ENCODE measurements at regions not wholly inside any gene's neighbourhood (a gene's known extent, or its start where the extent isn't known, plus 50 kb on each side); places are given as distances from the start of the nearest gene placed in this dataset.
A peak's percentile ranks its signal among the peaks of the same experiment; 100 is the strongest.

DNA sequence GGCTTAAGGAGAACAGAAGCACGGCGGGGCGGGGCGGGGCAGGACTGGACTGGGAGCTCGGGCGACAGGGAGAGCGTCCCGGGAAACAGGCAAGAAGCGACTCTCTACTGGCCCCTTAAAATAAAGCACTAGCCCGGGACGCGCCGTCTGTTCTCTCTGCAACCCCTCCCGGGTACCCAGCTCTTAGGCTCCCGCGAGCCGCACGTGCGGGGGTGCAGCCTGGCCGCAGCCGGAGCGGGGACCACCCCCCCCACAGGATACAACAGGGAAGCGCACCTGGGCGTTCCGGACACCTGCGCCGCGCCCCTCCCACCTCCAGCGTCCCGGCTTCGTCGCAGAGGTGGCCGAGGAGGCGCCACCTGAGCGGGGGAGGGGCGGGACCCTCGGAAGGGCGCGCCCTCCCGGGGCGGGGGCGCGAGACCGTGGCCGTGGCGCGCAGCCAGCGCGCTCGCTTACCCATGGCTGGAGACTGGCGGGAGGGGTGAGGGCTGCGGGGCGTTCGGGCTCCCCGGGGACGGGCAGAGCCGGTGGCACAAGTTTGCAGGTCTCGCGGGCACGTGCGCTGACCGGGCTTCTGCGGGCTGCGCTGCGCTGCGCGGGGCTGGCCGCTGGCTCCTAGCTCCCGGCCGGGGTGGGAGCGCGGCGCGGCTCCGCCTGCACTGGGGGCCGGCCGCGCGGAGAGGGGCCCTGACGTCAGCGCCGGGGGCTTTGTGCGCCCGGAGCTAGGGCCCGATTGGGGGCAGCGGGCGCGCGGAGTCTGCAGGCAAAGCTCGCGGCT lies 91.5 kb downstream of the GEMIN8 start:
- Histone ChIP-seq H3K9ac (no peak overlapping the region), H3K9me2 (no peaks in the 10 kb centered on the region), H4K20me1 (ENCODE audit: insufficient read depth) (no peaks in the 10 kb centered on the region), H3K4me1 (ENCODE audit: control insufficient read depth in 1 of 2, insufficient read depth in 2 of 2, low read depth in 1 of 2, low read length in 1 of 2) (peaks cover 0 to 5% of the 10 kb centered on the region in 2 experiments; a peak in 1 of 4 replicates), H3K27me3 (ENCODE audit: insufficient read depth) (peaks cover 37% of the 10 kb centered on the region), H3K9me3 (no peaks in the 10 kb centered on the region), H2AFZ (ENCODE audit: low read depth) (no peak overlapping the region), H3K4me2 (peak overlapping the region; percentile 78), H3K79me2 (ENCODE audit: insufficient read depth) (no peaks in the 10 kb centered on the region), H3K36me3 (replicated peaks in 1 of 2; ENCODE audit: control insufficient read depth in 1 of 2, insufficient read depth in 2 of 2, low read length in 1 of 2) (no peaks in the 10 kb centered on the region), H3F3A (replicated peaks; ENCODE audit: insufficient read depth) (no peaks in the 10 kb centered on the region), H3K27ac (ENCODE audit: low read depth in 2 of 2, low read length in 1 of 2) (no peak overlapping the region), H3K4me3 (ENCODE audit: low read depth in 2 of 2, low read length in 1 of 2) (peak overlapping the region; percentile 35 to 46)
- 2% methylated on average over 44 of the region's 91 CpGs for WGBS (ENCODE audit: low lambda C conversion rate)
- CTCF ChIA-PET: interaction anchor here (0.9 to 1.4 kb wide), 4 partner anchors 10 to 94 kb away, joined by 3 to 5 read pairs (median 4); no protein-coding TSS in a partner anchor
- POLR2A ChIA-PET: interaction anchor here (0.6 to 2.6 kb wide), 2 partner anchors 29 to 91 kb away, joined by 4 to 12 read pairs; partner anchors contain the start of gene GEMIN8
- peak; percentile 82 for DNase-seq
- TF ChIP-seq REST (IDR thresholded peaks at IDR 0.05; ENCODE audit: low read depth, low read length) (no peak), ZBTB33 (IDR thresholded peaks at IDR 0.05; ENCODE audit: borderline replicate concordance, low read depth) (no peak)

DNA sequence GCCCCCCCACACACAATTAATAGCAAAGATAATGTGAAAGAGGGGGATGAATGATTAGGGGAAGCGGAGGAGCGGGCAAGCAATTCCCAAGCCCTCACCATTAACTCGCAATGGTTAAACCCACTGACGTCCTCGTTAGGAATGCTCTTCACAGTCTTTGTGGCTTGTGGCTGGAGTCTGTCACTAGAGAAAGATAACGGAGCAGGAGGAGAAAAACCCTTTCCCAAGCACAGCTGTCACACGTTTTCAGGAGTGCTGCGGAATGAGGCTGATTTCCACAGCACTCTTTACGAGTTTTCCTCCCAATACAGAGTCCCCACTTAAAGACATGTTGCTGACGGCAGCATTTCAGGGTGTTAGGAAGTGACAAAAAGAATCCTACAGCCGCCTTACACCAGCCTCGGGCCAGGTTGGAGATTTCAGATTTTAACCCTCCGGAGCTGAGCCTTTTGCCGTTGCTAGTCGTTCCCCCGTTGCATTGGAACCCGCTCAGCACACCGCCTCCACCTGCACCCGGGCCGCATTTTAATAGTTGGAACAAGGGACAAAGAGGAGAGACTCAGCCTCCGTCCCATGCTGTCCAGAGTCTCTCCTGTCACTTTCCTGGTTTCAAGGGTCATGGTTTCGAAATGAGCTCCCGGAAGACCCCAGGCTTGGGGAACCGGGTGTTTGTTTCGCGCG lies 92.2 kb downstream of the GEMIN8 start:
- H3F3A ChIP-seq (replicated peaks; ENCODE audit: insufficient read depth): no peaks in the 10 kb centered on the region
- peak overlapping the region; percentile 78 for H3K4me2 ChIP-seq
- no peaks in the 10 kb centered on the region for H3K9me2 ChIP-seq
- H3K79me2 ChIP-seq (ENCODE audit: insufficient read depth): no peaks in the 10 kb centered on the region
- POLR2A ChIA-PET: interaction anchor here (2.6 kb wide), 1 partner anchor 92 kb away, joined by 12 read pairs; the partner anchor contains the start of gene GEMIN8
- peak; percentile 44 for DNase-seq
- peak overlapping the region; percentile 35 to 46 for H3K4me3 ChIP-seq (ENCODE audit: low read depth in 2 of 2, low read length in 1 of 2)
- H4K20me1 ChIP-seq (ENCODE audit: insufficient read depth): no peaks in the 10 kb centered on the region
- TF ChIP-seq NRF1 (IDR thresholded peaks at IDR 0.05; ENCODE audit: low read depth, low read length) (no peak), REST (IDR thresholded peaks at IDR 0.05; ENCODE audit: low read depth, low read length) (no peak), TAF1 (IDR thresholded peaks at IDR 0.05; ENCODE audit: borderline replicate concordance, low read depth, low read length) (no peak), RXRA (IDR thresholded peaks at IDR 0.05; ENCODE audit: borderline replicate concordance, low read depth) (no peak), SMC3 (IDR thresholded peaks at IDR 0.05; ENCODE audit: low read depth, low read length) (no peak), RFX5 (IDR thresholded peaks at IDR 0.05; ENCODE audit: low read length) (no peak), GATA2 (CRISPR knock-in tag; IDR thresholded peaks at IDR 0.05) (no peak), NFIC (IDR thresholded peaks at IDR 0.05; ENCODE audit: borderline replicate concordance) (no peak)
- TF ChIP-seq, protein P1, sequence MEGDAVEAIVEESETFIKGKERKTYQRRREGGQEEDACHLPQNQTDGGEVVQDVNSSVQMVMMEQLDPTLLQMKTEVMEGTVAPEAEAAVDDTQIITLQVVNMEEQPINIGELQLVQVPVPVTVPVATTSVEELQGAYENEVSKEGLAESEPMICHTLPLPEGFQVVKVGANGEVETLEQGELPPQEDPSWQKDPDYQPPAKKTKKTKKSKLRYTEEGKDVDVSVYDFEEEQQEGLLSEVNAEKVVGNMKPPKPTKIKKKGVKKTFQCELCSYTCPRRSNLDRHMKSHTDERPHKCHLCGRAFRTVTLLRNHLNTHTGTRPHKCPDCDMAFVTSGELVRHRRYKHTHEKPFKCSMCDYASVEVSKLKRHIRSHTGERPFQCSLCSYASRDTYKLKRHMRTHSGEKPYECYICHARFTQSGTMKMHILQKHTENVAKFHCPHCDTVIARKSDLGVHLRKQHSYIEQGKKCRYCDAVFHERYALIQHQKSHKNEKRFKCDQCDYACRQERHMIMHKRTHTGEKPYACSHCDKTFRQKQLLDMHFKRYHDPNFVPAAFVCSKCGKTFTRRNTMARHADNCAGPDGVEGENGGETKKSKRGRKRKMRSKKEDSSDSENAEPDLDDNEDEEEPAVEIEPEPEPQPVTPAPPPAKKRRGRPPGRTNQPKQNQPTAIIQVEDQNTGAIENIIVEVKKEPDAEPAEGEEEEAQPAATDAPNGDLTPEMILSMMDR (IDR thresholded peaks at IDR 0.05): no peak
- CTCF ChIA-PET: interaction anchor here (0.7 to 1.4 kb wide), 4 partner anchors 10 to 94 kb away, joined by 3 to 5 read pairs (median 4); partner anchors contain the start of gene GEMIN8
- peaks cover 37% of the 10 kb centered on the region for H3K27me3 ChIP-seq (ENCODE audit: insufficient read depth)
- peaks cover 0 to 5% of the 10 kb centered on the region in 2 experiments; a peak in 1 of 4 replicates for H3K4me1 ChIP-seq (ENCODE audit: control insufficient read depth in 1 of 2, insufficient read depth in 2 of 2, low read depth in 1 of 2, low read length in 1 of 2)
- no peaks in the 10 kb centered on the region for H3K9me3 ChIP-seq
- H3K27ac ChIP-seq (ENCODE audit: low read depth in 2 of 2, low read length in 1 of 2): no peak overlapping the region
- WGBS (ENCODE audit: low lambda C conversion rate): 11% methylated on average over 27 of the region's 27 CpGs
- H3K9ac ChIP-seq: no peak overlapping the region
- H3K36me3 ChIP-seq (replicated peaks in 1 of 2; ENCODE audit: control insufficient read depth in 1 of 2, insufficient read depth in 2 of 2, low read length in 1 of 2): no peaks in the 10 kb centered on the region
- no peak overlapping the region for H2AFZ ChIP-seq (ENCODE audit: low read depth)

Data from SK-N-SH (cell line).